ENCODE measurements at regions not wholly inside any gene's neighbourhood (a gene's known extent, or its start where the extent isn't known, plus 50 kb on each side); places are given as distances from the start of the nearest gene placed in this dataset.

DNA sequence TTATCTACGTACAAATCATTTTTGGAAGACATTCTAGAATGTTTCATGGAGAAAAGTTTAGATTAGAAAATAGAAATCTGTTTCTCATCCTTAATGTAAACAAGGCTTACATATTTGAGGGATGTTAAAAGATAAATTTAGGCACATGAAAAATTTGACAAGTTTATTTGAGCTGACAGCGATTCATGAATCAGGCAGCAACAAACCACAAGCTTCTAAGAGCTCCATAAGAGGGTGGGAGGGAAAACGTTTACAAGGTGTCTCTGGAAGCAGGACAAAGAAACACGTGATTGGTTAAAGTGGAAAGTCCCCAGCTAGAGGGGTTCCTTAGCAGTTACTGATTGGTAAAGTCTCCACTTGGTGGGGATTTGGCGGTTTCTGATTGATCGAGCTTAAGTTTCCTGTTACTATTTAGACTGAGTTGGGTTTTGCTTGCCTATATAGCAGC lies 228.9 kb upstream of the PITRM1 start:
- TF ChIP-seq POLR2AphosphoS5 (IDR thresholded peaks at IDR 0.05; ENCODE audit: low read depth, low read length), result no peak
- TF ChIP-seq POLR2A (IDR thresholded peaks at IDR 0.05; ENCODE audit: low read depth, low read length), result no peak
- TF ChIP-seq TAF1 (IDR thresholded peaks at IDR 0.05; ENCODE audit: borderline replicate concordance, low read depth, low read length), result no peak

Data from GM12892 (cell line).